Activated T-cell treated with anti-CD3 and anti-CD28 coated beads, Interleukin-2, amount 50 U/mL, for 72 hours (primary cell): ENCODE measurements at regions not wholly inside any gene's neighbourhood (a gene's known extent, or its start where the extent isn't known, plus 50 kb on each side); places are given as distances from the start of the nearest gene placed in this dataset.

Experiments used
- ATAC-seq, 2 donors: fragments of 150-1000 bp; cut with Tn5 transposase; replicated peaks in 1 of 2; 2 replicates each; pipeline ENCODE4 v1.10.0; 2021; ENCODE audit warnings: moderate library complexity in 2 of 2, mild to moderate bottlenecking in 1 of 2
- DNase-seq, 2 donors: peaks; one replicate each; pipeline ENCODE4 v3.0.0; 2021 to 2022; ENCODE audit warnings: mixed read lengths in 1 of 2
- H3K27ac Mint-ChIP-seq: one replicate; pipeline ENCODE4 v1.8.0; 2022; ENCODE audit warnings: mild to moderate bottlenecking, moderate library complexity, mixed read lengths
- H3K27me3 Mint-ChIP-seq: one replicate; pipeline ENCODE4 v1.8.0; 2022; ENCODE audit warnings: low read depth, mixed read lengths
- H3K36me3 Mint-ChIP-seq, 2 donors: one replicate each; pipeline ENCODE4 v1.8.0; 2022; ENCODE audit warnings: mixed read lengths in 2 of 2, mild to moderate bottlenecking in 1 of 2; ENCODE audit not compliant: insufficient read depth in 2 of 2
- H3K4me1 Mint-ChIP-seq: one replicate; pipeline ENCODE4 v1.8.0; 2022; ENCODE audit warnings: low read depth, mixed read lengths
- H3K4me3 Mint-ChIP-seq, 2 donors: one replicate each; pipeline ENCODE4 v1.8.0; 2022; ENCODE audit warnings: mild to moderate bottlenecking in 2 of 2, mixed read lengths in 2 of 2, moderate library complexity in 2 of 2
- H3K9me3 Mint-ChIP-seq, 2 donors: one replicate each; pipeline ENCODE4 v1.8.0; 2022; ENCODE audit warnings: mixed read lengths in 2 of 2

- no peak for ATAC-seq
- Mint-ChIP-seq H3K4me1 (peaks cover 20% of the 10 kb centered on the region), H3K27me3 (no peaks in the 10 kb centered on the region), H3K9me3 (no peaks in the 10 kb centered on the region), H3K4me3 (no peak overlapping the region), H3K27ac (no peak overlapping the region), H3K36me3 (no peaks in the 10 kb centered on the region)
- no peak for DNase-seq
Measured at GRCh38 chr7:370259-370625, 80.3 kb downstream of the FOXL3 start.

GRCh38 chr7:370775-371118, 80.8 kb downstream of the FOXL3 start:
- H3K36me3 Mint-ChIP-seq = no peaks in the 10 kb centered on the region
- no peak overlapping the region for H3K4me3 Mint-ChIP-seq
- DNase-seq = no peak
- no peaks in the 10 kb centered on the region for H3K27me3 Mint-ChIP-seq
- H3K9me3 Mint-ChIP-seq = no peaks in the 10 kb centered on the region
- H3K4me1 Mint-ChIP-seq = peaks cover 15% of the 10 kb centered on the region
- no peak for ATAC-seq
- no peak overlapping the region for H3K27ac Mint-ChIP-seq

- H3K4me1 Mint-ChIP-seq = peaks cover 10% of the 10 kb centered on the region
- DNase-seq (no peak), ATAC-seq (peak in 1 of 2 donors; percentile 39)
- H3K27ac Mint-ChIP-seq = no peak overlapping the region
- no peaks in the 10 kb centered on the region for H3K27me3 Mint-ChIP-seq
- no peaks in the 10 kb centered on the region for H3K36me3 Mint-ChIP-seq
- no peak overlapping the region for H3K4me3 Mint-ChIP-seq
- H3K9me3 Mint-ChIP-seq = no peaks in the 10 kb centered on the region
Measured at GRCh38 chr7:371119-371778, 81.3 kb downstream of the FOXL3 start.

- no peak for ATAC-seq
Measured at GRCh38 chr7:371779-372545, 82.0 kb downstream of the FOXL3 start.

GRCh38 chr7:372546-372931, 82.6 kb downstream of the FOXL3 start:
- H3K4me3 Mint-ChIP-seq = no peak overlapping the region
- no peaks in the 10 kb centered on the region for H3K36me3 Mint-ChIP-seq
- ATAC-seq (peak in 1 of 2 donors; percentile 23), DNase-seq (no peak)
- no peaks in the 10 kb centered on the region for H3K9me3 Mint-ChIP-seq
- H3K27me3 Mint-ChIP-seq = no peaks in the 10 kb centered on the region
- no peaks in the 10 kb centered on the region for H3K4me1 Mint-ChIP-seq
- H3K27ac Mint-ChIP-seq = no peak overlapping the region

More at GRCh38 chr7:371779-372545, 82.0 kb downstream of the FOXL3 start:
- no peaks in the 10 kb centered on the region for H3K36me3 Mint-ChIP-seq
- DNase-seq = no peak
- H3K9me3 Mint-ChIP-seq = no peaks in the 10 kb centered on the region
- no peak overlapping the region for H3K4me3 Mint-ChIP-seq
- H3K27ac Mint-ChIP-seq = no peak overlapping the region
- H3K27me3 Mint-ChIP-seq = no peaks in the 10 kb centered on the region
- H3K4me1 Mint-ChIP-seq = peaks cover 3% of the 10 kb centered on the region

GRCh38 chr7:372932-373791, 83.2 kb downstream of the FOXL3 start:
- ATAC-seq (no peak), DNase-seq (no peak)
- no peak overlapping the region for H3K27ac Mint-ChIP-seq
- H3K9me3 Mint-ChIP-seq = no peaks in the 10 kb centered on the region
- H3K36me3 Mint-ChIP-seq = no peaks in the 10 kb centered on the region
- no peaks in the 10 kb centered on the region for H3K27me3 Mint-ChIP-seq
- no peaks in the 10 kb centered on the region for H3K4me1 Mint-ChIP-seq
- no peak overlapping the region for H3K4me3 Mint-ChIP-seq

GRCh38 chr7:373818-374705, 84.1 kb downstream of the FOXL3 start:
- no peak overlapping the region for H3K4me3 Mint-ChIP-seq
- H3K4me1 Mint-ChIP-seq = no peaks in the 10 kb centered on the region
- no peaks in the 10 kb centered on the region for H3K27me3 Mint-ChIP-seq
- DNase-seq (no peak), ATAC-seq (no peak)
- no peak overlapping the region for H3K27ac Mint-ChIP-seq
- no peaks in the 10 kb centered on the region for H3K9me3 Mint-ChIP-seq
- no peaks in the 10 kb centered on the region for H3K36me3 Mint-ChIP-seq

GRCh38 chr7:374706-375311, 84.8 kb downstream of the FOXL3 start:
- DNase-seq (no peak), ATAC-seq (no peak)
- H3K27ac Mint-ChIP-seq = no peak overlapping the region
- H3K9me3 Mint-ChIP-seq = no peaks in the 10 kb centered on the region
- H3K4me1 Mint-ChIP-seq = no peaks in the 10 kb centered on the region
- H3K27me3 Mint-ChIP-seq = no peaks in the 10 kb centered on the region
- no peaks in the 10 kb centered on the region for H3K36me3 Mint-ChIP-seq
- H3K4me3 Mint-ChIP-seq = no peak overlapping the region

- DNase-seq = no peak
Measured at GRCh38 chr7:375321-375831, 85.4 kb downstream of the FOXL3 start.

GRCh38 chr7:375901-376305, 85.9 kb downstream of the FOXL3 start:
- Mint-ChIP-seq H3K27me3 (no peaks in the 10 kb centered on the region), H3K36me3 (no peaks in the 10 kb centered on the region), H3K27ac (no peak overlapping the region), H3K4me1 (peaks cover 2% of the 10 kb centered on the region), H3K4me3 (no peak overlapping the region), H3K9me3 (no peaks in the 10 kb centered on the region)
- ATAC-seq (no peak), DNase-seq (no peak)

More at GRCh38 chr7:375321-375831, 85.4 kb downstream of the FOXL3 start:
- Mint-ChIP-seq H3K4me3 (no peak overlapping the region), H3K4me1 (no peaks in the 10 kb centered on the region), H3K36me3 (no peaks in the 10 kb centered on the region), H3K27me3 (no peaks in the 10 kb centered on the region), H3K27ac (no peak overlapping the region), H3K9me3 (no peaks in the 10 kb centered on the region)
- no peak for ATAC-seq

- Mint-ChIP-seq H3K27me3 (no peaks in the 10 kb centered on the region), H3K27ac (no peak overlapping the region), H3K36me3 (no peaks in the 10 kb centered on the region), H3K4me3 (no peak overlapping the region), H3K9me3 (no peaks in the 10 kb centered on the region), H3K4me1 (peaks cover 8% of the 10 kb centered on the region)
- no peak for ATAC-seq
- DNase-seq = no peak
Measured at GRCh38 chr7:376306-377079, 86.5 kb downstream of the FOXL3 start.
